ENCODE measurements at regions not wholly inside any gene's neighbourhood (a gene's known extent, or its start where the extent isn't known, plus 50 kb on each side); places are given as distances from the start of the nearest gene placed in this dataset.
"Not testable (repeated sequence)": the region's sequence is repeated elsewhere in the genome, so short reads cannot be mapped to it uniquely, and the experiment has no call there.

DNA sequence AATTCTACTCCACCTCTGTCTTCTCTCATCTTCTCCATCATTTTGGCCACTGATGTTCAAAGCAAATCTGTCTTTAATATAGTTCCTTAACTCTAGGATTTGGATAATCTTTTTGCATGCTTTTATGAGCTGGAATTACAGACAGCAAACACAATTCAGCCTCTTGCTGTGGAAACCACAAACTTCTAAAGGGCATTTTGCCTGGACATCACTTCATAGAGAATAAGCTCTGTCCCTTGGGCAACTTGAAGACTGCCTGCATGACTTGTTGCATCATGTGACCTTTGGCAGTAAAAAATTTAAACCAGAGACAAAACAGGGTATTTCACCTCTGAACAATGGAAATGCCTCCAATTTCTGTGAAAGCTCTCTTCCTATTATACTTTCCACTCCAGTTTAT is 74.1 kb upstream of the HDDC2 start:
- Histone ChIP-seq H3K36me3 (ENCODE audit: insufficient read depth, low read length) (no peaks in the 10 kb centered on the region), H3K4me3 (ENCODE audit: low read length) (no peak overlapping the region), H3K9me3 (ENCODE audit: insufficient read depth, low read depth, low read length) (no peaks in the 10 kb centered on the region), H3K4me1 (ENCODE audit: insufficient read depth, low read length) (0 out of 2 replicates have a peak, but pooled peaks cover 5% of the 10 kb centered on the region), H3K27me3 (ENCODE audit: insufficient read depth, low read length) (no peaks in the 10 kb centered on the region), H3K9ac (ENCODE audit: low read depth, low read length) (no peak overlapping the region), H3K27ac (ENCODE audit: low read depth, low read length) (no peak overlapping the region)

DNA sequence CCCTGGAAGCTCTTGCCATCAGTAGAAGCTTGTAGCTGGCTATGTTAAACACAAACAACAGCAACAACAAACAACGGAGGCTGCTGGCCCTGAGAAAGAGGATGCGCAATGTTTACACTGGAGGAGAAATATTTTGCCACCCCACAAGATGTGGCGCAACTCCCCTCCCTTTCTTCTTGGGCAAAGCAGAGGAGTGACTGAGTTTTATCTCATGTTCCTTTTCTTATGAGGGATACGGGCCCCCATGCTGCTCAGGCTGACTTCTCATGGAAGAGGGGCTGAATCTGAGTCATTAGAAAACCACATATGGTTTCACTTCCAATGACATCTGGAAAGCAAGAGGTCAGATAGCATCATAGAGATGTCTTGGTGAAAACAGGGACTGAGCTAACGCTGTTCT is 75.9 kb upstream of the HDDC2 start:
- H3K27ac ChIP-seq (ENCODE audit: low read depth, low read length), result no peak overlapping the region
- WGBS, result 87% methylated on average over 5 of the region's 5 CpGs
- H3K4me3 ChIP-seq (ENCODE audit: low read length), result no peak overlapping the region

DNA sequence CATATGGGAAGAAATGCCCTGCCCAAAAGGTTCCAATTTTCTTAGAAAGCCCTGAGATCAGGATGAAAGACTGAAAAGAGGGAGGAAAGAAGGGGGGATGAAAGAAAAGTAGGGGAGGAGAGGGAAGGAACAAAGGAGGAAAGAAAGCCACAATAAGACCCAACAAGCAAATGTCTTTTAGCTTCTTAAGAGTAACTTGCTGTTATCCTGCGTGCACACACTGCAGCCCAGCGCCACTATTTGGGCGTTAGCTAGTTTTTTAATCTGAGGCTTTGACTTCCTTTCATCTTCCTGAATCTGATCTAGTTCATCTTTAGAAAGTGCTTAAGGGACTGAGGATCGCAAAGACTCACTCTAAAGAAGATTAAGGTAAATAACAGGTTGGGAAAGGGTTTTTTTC is 77.4 kb upstream of the HDDC2 start:
- H3K9ac ChIP-seq (ENCODE audit: low read depth, low read length), result no peak overlapping the region
- no peaks in the 10 kb centered on the region for H3K9me3 ChIP-seq (ENCODE audit: insufficient read depth, low read depth, low read length)
- H3K27ac ChIP-seq (ENCODE audit: low read depth, low read length), result no peak overlapping the region
- no peaks in the 10 kb centered on the region for H3K27me3 ChIP-seq (ENCODE audit: insufficient read depth, low read length)
- WGBS, result 87% methylated on average over 4 of the region's 4 CpGs
- 0 out of 2 replicates have a peak, but pooled peaks cover 5% of the 10 kb centered on the region for H3K4me1 ChIP-seq (ENCODE audit: insufficient read depth, low read length)
- H3K36me3 ChIP-seq (ENCODE audit: insufficient read depth, low read length), result no peaks in the 10 kb centered on the region
- H3K4me3 ChIP-seq (ENCODE audit: low read length), result no peak overlapping the region

More for the DNA sequence above, 75.9 kb upstream of the HDDC2 start:
- H3K9me3 ChIP-seq (ENCODE audit: insufficient read depth, low read depth, low read length), result no peaks in the 10 kb centered on the region
- no peaks in the 10 kb centered on the region for H3K36me3 ChIP-seq (ENCODE audit: insufficient read depth, low read length)
- H3K4me1 ChIP-seq (ENCODE audit: insufficient read depth, low read length), result 0 out of 2 replicates have a peak, but pooled peaks cover 5% of the 10 kb centered on the region
- H3K9ac ChIP-seq (ENCODE audit: low read depth, low read length), result no peak overlapping the region
- no peaks in the 10 kb centered on the region for H3K27me3 ChIP-seq (ENCODE audit: insufficient read depth, low read length)

DNA sequence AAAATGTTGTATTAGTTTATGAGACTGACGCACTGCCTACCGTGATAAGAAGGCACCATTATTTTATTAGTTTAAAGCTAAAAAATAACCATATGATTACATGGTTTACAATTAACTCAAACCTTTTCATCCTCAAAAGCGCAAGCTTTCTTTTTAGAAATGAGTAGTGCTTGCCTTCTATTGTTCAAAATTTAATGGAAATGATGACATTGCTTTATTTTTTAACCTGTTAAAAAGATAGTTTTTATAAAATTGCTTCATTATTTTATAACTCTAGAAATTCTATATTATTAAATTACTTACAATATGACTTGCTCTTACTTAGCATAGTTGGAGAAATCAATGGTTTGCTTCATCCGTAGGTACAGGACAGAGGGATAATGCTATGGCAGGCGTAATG is 78.7 kb upstream of the HDDC2 start:
- WGBS, result 94% methylated on average over 2 of the region's 5 CpGs
- Histone ChIP-seq H3K27me3 (ENCODE audit: insufficient read depth, low read length) (no peaks in the 10 kb centered on the region), H3K4me1 (ENCODE audit: insufficient read depth, low read length) (0 out of 2 replicates have a peak, but pooled peaks cover 5% of the 10 kb centered on the region), H3K36me3 (ENCODE audit: insufficient read depth, low read length) (no peaks in the 10 kb centered on the region), H3K9ac (ENCODE audit: low read depth, low read length) (no peak overlapping the region), H3K4me3 (ENCODE audit: low read length) (no peak overlapping the region), H3K9me3 (ENCODE audit: insufficient read depth, low read depth, low read length) (no peaks in the 10 kb centered on the region), H3K27ac (ENCODE audit: low read depth, low read length) (no peak overlapping the region)

DNA sequence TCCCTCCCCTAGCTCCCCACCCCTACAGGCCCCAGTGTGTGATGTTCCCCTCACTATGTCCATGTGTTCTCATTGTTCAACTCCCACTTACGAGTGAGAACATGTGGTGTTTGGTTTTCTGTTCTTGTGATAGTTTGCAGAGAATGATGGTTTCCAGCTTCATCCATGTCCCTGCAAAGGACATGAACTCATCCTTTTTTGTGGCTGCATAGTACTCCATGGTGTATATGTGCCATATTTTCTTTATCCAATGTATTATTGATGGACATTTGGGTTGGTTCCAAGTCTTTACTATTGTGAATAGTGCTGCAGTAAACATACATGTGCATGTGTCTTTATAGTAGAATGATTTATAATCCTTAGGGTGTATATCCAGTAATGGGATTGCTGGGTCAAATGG is 84.6 kb upstream of the HDDC2 start:
- H3K27me3 ChIP-seq (ENCODE audit: insufficient read depth, low read length); H3K27ac ChIP-seq (ENCODE audit: low read depth, low read length); H3K9me3 ChIP-seq (ENCODE audit: insufficient read depth, low read depth, low read length); H3K4me1 ChIP-seq (ENCODE audit: insufficient read depth, low read length); H3K4me3 ChIP-seq (ENCODE audit: low read length); H3K9ac ChIP-seq (ENCODE audit: low read depth, low read length); H3K36me3 ChIP-seq (ENCODE audit: insufficient read depth, low read length): not testable (repeated sequence)
- 100% methylated on average over 1 of the region's 1 CpG for WGBS

DNA sequence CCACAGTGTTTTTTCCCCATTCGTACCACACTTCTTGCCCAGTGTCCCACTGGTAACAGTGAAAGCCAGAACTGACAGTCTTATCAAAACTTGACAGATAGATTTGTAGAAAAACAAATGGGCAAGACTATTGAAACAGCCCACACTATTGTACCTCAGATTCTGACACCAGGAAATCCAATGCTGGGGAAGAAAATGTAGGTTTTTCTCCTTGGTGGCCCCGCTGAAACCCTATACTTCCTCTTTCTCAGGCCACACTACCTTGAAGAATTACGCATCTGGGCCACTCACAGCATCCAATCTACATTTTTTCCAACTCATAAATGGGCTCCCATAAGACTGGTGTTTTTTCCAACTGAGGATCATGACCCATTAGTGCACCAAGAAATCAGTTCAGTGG is 90.9 kb upstream of the HDDC2 start:
- no peaks in the 10 kb centered on the region; the same call in 1 of the 2 replicates for H3K36me3 ChIP-seq (ENCODE audit: insufficient read depth, low read length)
- H3K27me3 ChIP-seq (ENCODE audit: insufficient read depth, low read length), result no peaks in the 10 kb centered on the region
- no peak overlapping the region for H3K9ac ChIP-seq (ENCODE audit: low read depth, low read length)
- H3K27ac ChIP-seq (ENCODE audit: low read depth, low read length), result no peak overlapping the region
- H3K9me3 ChIP-seq (ENCODE audit: insufficient read depth, low read depth, low read length), result peaks cover 19% of the 10 kb centered on the region
- 83% methylated on average over 3 of the region's 3 CpGs for WGBS
- H3K4me1 ChIP-seq (ENCODE audit: insufficient read depth, low read length), result 0 out of 2 replicates have a peak, but pooled peaks cover 9% of the 10 kb centered on the region
- no peak overlapping the region for H3K4me3 ChIP-seq (ENCODE audit: low read length)

DNA sequence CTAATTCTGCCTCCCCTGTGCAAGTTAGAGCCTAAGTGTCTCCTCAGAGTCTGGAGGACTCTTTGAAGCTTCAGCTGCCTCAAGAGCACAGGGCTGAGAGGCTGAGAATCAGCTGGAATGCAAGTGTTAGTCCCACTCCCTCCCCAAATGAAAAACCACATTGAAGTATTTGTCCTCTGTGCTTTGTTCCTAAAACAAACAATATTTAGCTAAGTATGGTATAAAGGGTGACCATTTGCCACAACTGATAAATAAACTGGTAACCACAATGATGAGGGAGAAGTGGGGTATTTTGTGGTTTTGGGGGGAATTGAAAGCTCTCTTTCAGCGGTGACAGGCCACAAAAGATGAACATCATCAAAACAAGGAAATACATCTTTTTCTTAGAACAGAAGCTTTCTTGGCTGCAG is 91.7 kb upstream of the HDDC2 start:
- 0 out of 2 replicates have a peak, but pooled peaks cover 9% of the 10 kb centered on the region for H3K4me1 ChIP-seq (ENCODE audit: insufficient read depth, low read length)
- H3K36me3 ChIP-seq (ENCODE audit: insufficient read depth, low read length), result no peaks in the 10 kb centered on the region; the same call in 1 of the 2 replicates
- H3K9ac ChIP-seq (ENCODE audit: low read depth, low read length), result no peak overlapping the region
- WGBS, result no CpG with 5 or more reads among the region's 1 CpG
- H3K4me3 ChIP-seq (ENCODE audit: low read length), result no peak overlapping the region
- no peak overlapping the region for H3K27ac ChIP-seq (ENCODE audit: low read depth, low read length)
- no peaks in the 10 kb centered on the region for H3K27me3 ChIP-seq (ENCODE audit: insufficient read depth, low read length)
- peaks cover 19% of the 10 kb centered on the region for H3K9me3 ChIP-seq (ENCODE audit: insufficient read depth, low read depth, low read length)

DNA sequence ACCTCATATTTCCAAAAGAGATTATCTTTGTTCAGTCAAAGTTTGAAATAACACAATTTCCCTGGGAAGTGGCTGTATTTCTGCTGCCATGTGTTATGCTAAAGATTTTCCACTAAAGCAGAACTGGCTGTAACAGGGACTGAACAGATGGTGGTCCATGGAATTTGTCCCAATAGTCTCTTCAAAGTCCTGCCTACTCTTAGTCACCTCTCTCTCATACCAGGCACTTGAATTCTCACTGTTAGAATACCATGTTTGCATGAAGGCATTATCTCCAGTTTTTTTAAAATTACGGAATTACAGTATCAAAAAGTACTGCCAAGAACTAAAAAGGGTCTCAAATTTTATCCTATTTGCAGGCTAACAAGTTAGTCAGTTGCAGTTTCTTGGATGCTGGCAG is 105.0 kb upstream of the HDDC2 start:
- H3K27ac ChIP-seq (ENCODE audit: low read depth, low read length), result no peak overlapping the region
- peaks cover 19% of the 10 kb centered on the region for H3K9me3 ChIP-seq (ENCODE audit: insufficient read depth, low read depth, low read length)
- H3K36me3 ChIP-seq (ENCODE audit: insufficient read depth, low read length), result no peaks in the 10 kb centered on the region
- no peaks in the 10 kb centered on the region for H3K27me3 ChIP-seq (ENCODE audit: insufficient read depth, low read length)
- no peak overlapping the region for H3K4me3 ChIP-seq (ENCODE audit: low read length)
- no peaks in the 10 kb centered on the region for H3K4me1 ChIP-seq (ENCODE audit: insufficient read depth, low read length)
- H3K9ac ChIP-seq (ENCODE audit: low read depth, low read length), result no peak overlapping the region
- 90% methylated on average over 1 of the region's 1 CpG for WGBS

DNA sequence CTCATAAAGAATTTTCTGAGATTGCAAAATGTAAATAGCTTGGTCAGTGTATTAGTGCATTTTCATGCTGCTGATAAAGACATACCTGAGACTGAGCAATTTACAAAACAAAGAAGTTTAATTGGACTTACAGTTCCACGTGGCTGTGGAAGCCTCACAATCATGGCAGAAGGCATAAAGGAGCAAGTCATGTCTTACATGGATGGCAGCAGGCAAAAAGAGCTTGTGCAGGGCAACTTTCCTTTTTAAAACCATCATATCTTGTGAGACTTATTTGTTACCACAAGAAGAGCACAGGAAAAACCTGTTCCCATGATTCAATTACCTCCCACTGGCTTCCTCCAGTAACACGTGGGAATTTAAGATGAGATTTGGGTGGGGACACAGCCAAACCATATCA is 112.7 kb upstream of the HDDC2 start:
- Histone ChIP-seq H3K4me1 (ENCODE audit: insufficient read depth, low read length) (no peaks in the 10 kb centered on the region), H3K36me3 (ENCODE audit: insufficient read depth, low read length) (no peaks in the 10 kb centered on the region), H3K9me3 (ENCODE audit: insufficient read depth, low read depth, low read length) (peaks cover 6% of the 10 kb centered on the region; the same call in 1 of the 2 replicates), H3K4me3 (ENCODE audit: low read length) (no peak overlapping the region), H3K9ac (ENCODE audit: low read depth, low read length) (no peak overlapping the region), H3K27ac (ENCODE audit: low read depth, low read length) (no peak overlapping the region), H3K27me3 (ENCODE audit: insufficient read depth, low read length) (no peaks in the 10 kb centered on the region)
- WGBS, result 80% methylated on average over 2 of the region's 2 CpGs

DNA sequence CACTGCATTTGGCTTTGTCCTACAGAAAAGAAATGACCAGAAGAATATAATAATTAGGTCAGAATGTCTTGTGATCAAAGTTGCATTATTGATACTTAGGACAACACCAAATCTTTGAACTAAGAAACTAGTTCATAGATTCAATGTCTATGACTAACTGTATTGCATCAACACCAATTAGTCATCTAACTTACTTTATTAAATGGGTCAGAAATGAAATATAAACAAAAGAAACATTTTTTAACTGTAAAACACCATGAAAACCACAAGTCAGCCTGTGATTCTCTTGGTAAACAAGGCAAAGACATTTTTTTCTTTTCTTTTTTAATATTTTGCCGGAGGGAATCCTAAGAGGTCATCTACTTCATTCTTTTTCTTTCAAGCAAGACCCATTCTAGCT is 114.1 kb upstream of the HDDC2 start:
- Histone ChIP-seq H3K4me3 (ENCODE audit: low read length) (no peak overlapping the region), H3K27me3 (ENCODE audit: insufficient read depth, low read length) (no peaks in the 10 kb centered on the region), H3K36me3 (ENCODE audit: insufficient read depth, low read length) (no peaks in the 10 kb centered on the region), H3K9ac (ENCODE audit: low read depth, low read length) (no peak overlapping the region), H3K9me3 (ENCODE audit: insufficient read depth, low read depth, low read length) (peaks cover 5% of the 10 kb centered on the region; the same call in 1 of the 2 replicates), H3K4me1 (ENCODE audit: insufficient read depth, low read length) (peaks cover 1% of the 10 kb centered on the region), H3K27ac (ENCODE audit: low read depth, low read length) (no peak overlapping the region)
- WGBS, result 100% methylated on average over 1 of the region's 1 CpG

DNA sequence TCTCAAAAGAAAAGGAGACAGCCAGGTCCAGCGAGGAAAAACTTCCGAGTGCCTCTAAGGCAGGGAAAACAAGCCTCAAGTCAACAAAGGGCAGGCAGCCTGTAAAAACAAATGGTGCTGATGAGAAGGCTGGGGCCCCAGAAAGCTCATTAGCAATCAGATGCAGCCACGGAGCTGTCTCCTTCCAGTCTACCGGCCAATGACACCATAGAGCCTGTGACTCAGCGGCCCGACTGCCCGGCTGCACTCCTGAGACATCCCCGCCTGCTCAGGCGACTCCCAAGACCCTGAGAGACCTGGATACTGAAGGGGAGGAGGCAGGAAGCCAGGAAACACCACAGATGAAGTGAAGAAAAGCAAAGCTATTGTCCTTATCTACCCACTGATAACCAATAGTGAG is 120.1 kb upstream of the HDDC2 start:
- Histone ChIP-seq H3K27ac (ENCODE audit: low read depth, low read length) (peak overlapping the region; percentile 69; the same call in 1 of the 2 replicates), H3K36me3 (ENCODE audit: insufficient read depth, low read length) (no peaks in the 10 kb centered on the region), H3K27me3 (ENCODE audit: insufficient read depth, low read length) (no peaks in the 10 kb centered on the region), H3K9me3 (ENCODE audit: insufficient read depth, low read depth, low read length) (no peaks in the 10 kb centered on the region), H3K4me3 (ENCODE audit: low read length) (peak overlapping the region; percentile 15; the same call in 1 of the 2 replicates), H3K4me1 (ENCODE audit: insufficient read depth, low read length) (peaks cover 22% of the 10 kb centered on the region), H3K9ac (ENCODE audit: low read depth, low read length) (peak overlapping the region; percentile 36; the same call in 1 of the 2 replicates)
- WGBS, result 8% methylated on average over 9 of the region's 9 CpGs

DNA sequence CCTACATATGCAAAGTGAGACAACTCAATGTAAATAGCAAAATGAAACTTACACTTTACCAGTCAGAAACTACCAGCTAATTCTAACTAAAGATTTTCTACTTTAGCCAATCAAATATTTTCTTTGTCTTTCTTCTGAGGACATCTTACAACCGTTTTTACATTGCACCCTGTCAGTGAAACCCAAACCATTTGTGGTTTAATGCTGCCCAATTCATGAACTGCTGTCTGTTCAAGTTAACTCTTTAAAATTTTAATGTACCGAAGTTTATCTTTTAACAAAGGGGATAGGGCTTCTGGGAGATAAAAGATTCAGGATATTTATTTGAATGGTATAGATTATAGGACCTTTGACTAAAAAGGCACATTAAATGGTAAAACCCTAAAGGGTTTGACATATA is 121.3 kb upstream of the HDDC2 start:
- 84% methylated on average over 2 of the region's 2 CpGs for WGBS
- no peaks in the 10 kb centered on the region for H3K36me3 ChIP-seq (ENCODE audit: insufficient read depth, low read length)
- H3K4me1 ChIP-seq (ENCODE audit: insufficient read depth, low read length), result peaks cover 22% of the 10 kb centered on the region
- no peaks in the 10 kb centered on the region for H3K9me3 ChIP-seq (ENCODE audit: insufficient read depth, low read depth, low read length)
- H3K27me3 ChIP-seq (ENCODE audit: insufficient read depth, low read length), result no peaks in the 10 kb centered on the region
- H3K9ac ChIP-seq (ENCODE audit: low read depth, low read length), result no peak overlapping the region
- no peak overlapping the region for H3K4me3 ChIP-seq (ENCODE audit: low read length)
- no peak overlapping the region for H3K27ac ChIP-seq (ENCODE audit: low read depth, low read length)
